HG02981 (cell line): ENCODE measurements at regions not wholly inside any gene's neighbourhood (a gene's known extent, or its start where the extent isn't known, plus 50 kb on each side); places are given as distances from the start of the nearest gene placed in this dataset.

Source experiments
- ATAC-seq: cut with Tn5 transposase; IDR thresholded peaks from one replicate; pipeline ENCODE4 v1.9.1; 2021; ENCODE audit warnings: mild to moderate bottlenecking, moderate library complexity; ENCODE audit not compliant: unreplicated experiment

- ATAC-seq, result no peak
Observed at GRCh38 chr5:35436400-35437057, 181.1 kb upstream of the SPEF2 start.

DNA sequence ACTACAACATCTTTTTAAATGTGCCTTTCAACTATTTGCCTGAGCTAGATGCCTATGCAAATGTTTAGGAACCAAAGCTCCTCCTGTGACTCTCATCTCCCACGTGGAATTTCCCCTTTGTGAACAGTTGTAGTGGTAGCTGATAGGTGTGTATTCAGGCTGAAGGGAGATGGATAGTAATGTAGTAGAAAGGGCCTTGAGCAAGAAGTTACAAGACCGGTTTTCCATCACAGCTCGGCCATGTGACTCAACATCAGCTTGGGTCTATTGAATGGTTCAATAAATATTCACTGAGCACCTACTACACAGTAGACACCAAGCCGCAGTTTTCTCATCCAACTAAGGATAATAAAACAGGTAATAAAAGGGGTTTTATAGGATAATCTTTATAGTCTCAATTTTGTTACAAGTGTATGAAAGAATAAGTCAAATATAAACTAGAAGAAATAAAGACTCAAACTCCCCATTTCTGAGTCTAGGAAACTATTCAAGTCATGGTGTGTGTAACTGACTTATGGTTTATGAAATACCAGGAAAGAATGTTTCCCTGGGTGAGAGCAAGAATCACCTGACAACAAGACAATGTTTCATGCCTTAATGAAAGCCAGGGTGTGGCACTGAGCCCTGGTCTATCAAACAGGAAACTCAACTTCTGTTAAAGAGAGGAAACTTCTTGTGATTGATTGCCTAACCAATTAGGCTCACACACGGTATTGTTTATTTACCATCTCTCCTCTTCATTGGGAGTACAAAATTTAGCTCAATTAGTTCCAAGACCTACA lies 187.1 kb upstream of the SPEF2 start:
- ATAC-seq, result no peak

DNA sequence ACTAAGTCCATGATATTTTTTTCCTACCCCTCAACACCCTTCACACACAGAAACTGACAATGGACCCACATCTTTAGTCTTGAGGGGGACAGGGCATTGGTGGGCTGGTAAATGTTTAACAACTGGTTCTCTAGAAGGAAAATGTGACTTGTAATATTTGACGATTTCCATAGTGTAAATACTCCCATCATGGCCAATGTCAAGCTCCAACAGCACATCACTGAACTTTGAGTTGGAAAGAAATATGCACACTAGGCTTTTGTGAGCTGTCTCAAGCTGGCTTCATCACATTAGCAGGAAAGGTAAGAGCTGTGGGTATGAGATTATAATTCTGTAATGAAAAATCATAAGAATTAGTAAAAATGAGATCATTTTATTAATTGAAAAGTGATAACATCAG lies 189.9 kb upstream of the PRLR start:
- no peak for ATAC-seq

- ATAC-seq, result no peak
Observed at GRCh38 chr5:35417040-35417439, 186.8 kb upstream of the PRLR start.

DNA sequence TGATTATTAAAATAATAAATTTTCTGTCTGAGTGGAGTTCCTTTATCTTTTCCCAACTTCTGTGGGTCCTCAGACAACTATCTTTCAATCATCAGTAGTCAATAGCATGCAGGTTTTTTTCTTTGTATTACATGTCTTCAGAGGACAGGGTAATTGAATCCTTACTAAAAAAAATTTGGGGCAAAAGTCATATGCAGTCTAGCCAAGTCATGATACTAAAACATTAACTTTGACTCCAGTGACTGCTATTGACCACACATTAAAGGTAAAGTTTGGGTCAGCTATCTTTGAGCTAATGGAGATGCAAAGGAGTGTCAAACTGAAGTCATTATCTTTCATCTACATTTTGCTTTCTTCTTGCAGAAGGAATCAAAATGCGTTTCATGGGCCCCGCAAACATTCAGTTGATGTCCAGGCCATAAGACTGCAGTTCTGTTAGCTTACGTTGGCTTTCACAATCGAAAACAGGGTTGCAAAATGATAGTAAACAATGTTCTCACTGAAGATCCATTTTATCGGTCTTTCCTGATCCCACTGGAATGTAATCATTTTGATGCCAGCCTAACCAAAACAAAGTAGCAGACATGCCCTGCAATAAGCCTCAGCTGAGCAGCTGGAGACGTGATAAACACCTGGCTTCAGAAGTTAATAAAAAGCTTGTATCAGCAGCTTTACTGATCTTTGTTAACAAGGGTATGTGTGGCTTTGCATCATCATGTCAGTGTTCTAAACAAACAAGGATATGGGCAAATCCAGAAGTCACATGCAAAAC lies 186.1 kb upstream of the PRLR start:
- no peak for ATAC-seq

- ATAC-seq, result no peak
Observed at GRCh38 chr5:35415309-35415708, 185.0 kb upstream of the PRLR start.

DNA sequence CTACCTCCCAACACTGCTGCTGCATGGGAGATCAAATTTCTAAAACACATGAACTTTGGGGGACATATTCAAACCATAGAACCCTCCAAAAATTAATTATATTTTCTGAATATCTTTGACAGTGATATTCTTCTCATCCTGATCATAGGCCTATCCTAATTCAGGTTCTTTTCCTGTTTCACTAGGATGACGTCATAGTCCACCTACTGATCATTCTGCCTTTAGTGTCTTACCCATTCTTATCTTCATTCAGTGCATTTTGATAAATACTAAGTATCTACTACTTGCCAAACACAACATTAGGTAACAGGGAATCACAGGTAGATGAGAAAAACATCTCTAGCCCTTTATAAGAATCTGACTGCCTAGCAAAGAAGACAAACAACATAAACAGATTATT lies 179.1 kb upstream of the PRLR start:
- ATAC-seq, result no peak

- no peak for ATAC-seq
Observed at GRCh38 chr5:35408146-35408545, 177.9 kb upstream of the PRLR start.

GRCh38 chr5:35407697-35408096 lies 177.4 kb upstream of the PRLR start:
- ATAC-seq, result no peak

DNA sequence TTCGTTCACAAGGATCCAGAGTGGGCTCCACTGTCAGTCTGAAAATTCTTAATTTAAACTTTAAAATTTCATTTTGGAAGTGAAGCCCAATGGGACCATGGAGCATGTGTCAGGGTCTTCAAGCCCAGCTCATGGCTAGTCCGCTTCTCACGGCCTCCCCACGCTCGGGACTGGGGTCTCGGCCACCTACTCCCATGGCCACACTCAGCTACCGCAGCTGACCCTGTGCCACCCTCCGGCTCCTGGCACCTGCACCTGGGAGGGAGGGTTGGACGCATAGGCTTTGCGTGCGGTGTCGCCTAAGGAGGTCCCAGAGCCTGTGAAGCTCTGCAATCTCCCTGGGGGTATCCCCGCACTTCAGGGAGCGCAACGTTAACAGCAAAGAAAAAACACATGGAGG lies 175.7 kb upstream of the PRLR start:
- no peak for ATAC-seq

DNA sequence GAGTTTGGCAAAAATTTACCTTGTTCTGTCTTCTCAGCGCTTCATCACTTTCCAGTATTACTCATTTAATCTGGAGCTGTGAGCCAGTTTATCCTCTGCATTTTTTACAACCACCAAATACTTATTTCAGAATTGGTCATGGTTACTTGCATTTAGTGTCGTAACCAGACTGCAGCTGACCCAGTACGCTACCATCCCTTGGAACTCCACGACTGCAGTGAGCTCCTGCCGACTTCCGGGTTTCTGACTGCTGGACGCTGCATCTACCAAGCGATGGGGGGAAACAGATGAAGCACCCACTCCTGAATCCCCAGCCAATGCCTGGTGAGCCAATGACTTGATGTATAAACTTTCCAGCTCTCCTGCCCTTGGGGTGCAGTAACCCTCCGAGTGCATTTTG lies 174.4 kb upstream of the PRLR start:
- ATAC-seq, result no peak

DNA sequence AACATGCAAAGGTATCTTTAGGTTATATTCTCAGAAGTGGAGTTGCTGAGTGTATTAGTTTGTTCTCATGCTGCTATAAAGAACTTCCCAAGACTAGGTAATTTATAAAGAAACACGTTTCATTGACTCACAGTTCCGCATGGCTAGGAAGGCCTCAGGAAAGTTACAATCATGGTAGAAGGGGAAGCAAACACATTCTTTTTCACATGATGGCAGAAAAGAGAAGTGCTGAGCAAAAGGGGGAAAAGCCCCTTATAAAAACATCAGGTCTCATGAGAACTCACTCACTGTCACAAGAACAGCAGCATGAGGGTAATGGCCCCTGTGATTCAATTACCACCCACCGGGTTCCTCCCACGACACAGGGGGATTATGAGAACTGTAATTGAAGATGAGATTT lies 163.6 kb upstream of the PRLR start:
- no peak for ATAC-seq

DNA sequence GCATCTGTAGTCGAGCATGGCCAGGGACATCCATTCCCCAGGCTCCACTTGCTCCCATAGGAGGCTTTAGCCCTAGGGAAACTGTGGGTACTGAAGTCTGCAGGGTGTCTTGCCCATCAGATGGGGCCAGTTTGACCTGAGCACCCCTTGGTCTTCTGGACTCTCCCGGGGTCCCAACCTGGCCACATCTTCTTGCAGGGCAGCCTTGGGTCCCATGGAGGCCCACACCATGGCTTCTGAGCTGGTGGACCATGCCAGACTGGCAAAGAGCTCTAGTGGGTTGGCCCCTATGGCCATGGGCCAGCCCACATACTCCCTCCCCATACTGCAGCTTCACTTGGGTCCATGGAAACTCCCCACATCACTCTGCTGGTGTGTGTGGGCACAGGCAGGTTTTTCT lies 154.4 kb upstream of the PRLR start:
- ATAC-seq, result no peak

- ATAC-seq, result no peak
Observed at GRCh38 chr5:35383041-35383440, 152.8 kb upstream of the PRLR start.

GRCh38 chr5:35377653-35378052 lies 147.4 kb upstream of the PRLR start:
- no peak for ATAC-seq

DNA sequence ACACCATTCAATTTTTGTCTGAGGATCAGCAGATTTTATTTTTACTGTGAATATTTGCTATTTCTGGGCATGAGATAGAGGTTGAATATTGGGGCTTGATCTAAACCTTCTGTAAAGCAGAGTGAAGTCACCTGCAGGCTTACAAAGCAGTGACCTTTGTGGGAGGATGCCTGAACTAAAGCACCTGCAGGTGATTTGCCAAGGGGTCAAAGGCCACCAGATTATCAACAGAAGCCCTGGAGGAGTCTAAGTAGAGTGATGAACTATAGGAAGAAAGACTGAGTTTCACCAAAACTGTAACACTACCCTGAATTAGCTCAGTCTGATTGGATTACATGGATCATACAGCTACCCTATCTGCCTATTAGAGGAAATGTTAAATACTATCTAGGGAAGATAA lies 144.3 kb upstream of the PRLR start:
- no peak for ATAC-seq

DNA sequence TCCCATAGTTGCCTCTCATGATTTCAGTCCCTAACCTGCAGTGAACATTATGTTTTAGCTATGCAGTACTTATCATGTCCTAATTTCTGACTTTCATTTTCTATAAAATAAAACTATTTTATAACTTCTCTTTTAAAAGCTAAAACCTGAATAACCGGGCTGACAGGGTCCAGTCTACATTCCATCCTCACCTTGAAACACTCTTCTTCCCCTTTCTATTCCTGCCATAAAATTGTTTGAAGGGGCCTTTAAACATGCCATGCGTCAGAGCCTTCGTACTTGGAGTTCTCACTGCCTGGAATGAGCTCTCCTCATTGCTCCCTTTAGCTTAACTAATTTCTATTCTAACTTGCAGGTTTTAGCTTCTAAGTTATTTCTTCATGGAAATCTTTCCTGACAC lies 143.0 kb upstream of the PRLR start:
- no peak for ATAC-seq

DNA sequence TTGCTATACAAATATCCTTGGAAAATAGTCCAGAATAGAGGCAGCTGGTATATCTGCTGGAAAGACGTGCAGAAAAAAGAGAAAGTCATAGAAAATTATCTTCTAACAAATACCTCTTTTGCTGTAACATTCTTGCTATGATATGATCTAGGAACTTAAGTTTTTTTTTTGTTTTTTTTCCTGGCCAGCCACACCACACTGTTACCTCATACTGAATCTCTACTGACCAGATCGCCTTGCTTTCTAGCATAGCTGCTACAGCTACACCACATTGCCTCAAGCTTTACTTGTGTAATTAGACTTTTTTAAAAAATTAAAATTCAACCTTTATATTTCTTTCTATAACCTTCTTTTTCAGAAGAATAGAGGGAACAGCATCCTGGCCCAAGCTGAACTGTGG lies 142.2 kb upstream of the PRLR start:
- ATAC-seq, result no peak

DNA sequence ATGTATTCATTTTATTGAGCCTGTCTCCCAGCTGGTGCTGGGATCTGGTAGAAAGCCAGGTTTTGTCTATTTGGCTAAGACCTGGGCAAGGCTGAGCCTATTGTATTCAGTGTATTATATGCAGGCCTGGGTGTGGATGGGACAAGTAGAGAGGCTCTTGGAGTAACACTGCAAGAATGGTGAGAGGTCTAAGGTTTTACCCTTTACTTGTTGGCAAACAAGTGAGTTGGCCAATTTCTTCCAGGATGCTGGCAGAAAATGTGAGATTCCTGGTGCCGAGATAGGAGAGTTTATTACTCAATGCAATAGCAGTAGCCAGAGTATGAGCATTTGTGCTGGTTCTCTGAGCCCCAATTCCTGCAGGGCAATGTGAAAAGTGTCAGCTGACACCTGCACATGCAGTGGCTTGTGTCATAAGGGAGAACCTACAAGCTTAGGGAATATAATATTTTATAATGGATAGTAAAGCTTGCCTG lies 141.7 kb upstream of the PRLR start:
- ATAC-seq, result no peak

DNA sequence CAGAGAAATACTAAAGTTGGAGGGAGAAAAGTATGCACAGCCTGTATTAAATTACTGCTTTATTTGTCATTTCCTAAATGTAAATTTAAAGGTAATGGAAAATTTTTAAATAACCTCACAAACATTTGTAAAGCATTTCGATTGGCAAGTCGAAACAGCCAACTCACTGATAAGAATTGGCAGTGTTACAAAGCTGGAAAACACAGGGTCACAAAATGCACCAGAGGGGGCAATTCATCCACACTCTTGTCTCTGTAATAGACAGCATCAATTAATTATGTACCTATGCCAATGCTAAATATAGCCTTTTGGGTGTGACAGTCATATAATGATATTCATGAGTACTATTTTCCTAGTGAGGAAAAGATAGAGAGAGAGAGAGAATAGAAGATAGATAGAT lies 140.6 kb upstream of the PRLR start:
- ATAC-seq, result no peak

- no peak for ATAC-seq
Observed at GRCh38 chr5:35369965-35370790, 139.9 kb upstream of the PRLR start.
